IMR-90 (cell line): ENCODE measurements at regions not wholly inside any gene's neighbourhood (a gene's known extent, or its start where the extent isn't known, plus 50 kb on each side); places are given as distances from the start of the nearest gene placed in this dataset.

Source experiments
- CEBPB ChIP-seq: IDR thresholded peaks from 2 replicates; pipeline ENCODE4 v1.6.1; 2012; ENCODE audit warnings: low read depth, low read length, improper control_type of control experiment
- MXI1 ChIP-seq: IDR thresholded peaks from 2 replicates; pipeline ENCODE4 v1.6.1; 2012; ENCODE audit warnings: low read depth, mild to moderate bottlenecking, low read length, moderate library complexity, borderline replicate concordance
- NFE2L2 ChIP-seq: fragments of 150-350 bp; IDR thresholded peaks from 2 replicates; pipeline ENCODE4 v1.6.1; 2016; ENCODE audit warnings: low read depth, mild to moderate bottlenecking, low read length
- POLR2A ChIP-seq: IDR thresholded peaks from 2 replicates; pipeline ENCODE4 v1.6.1; 2012; ENCODE audit warnings: mild to moderate bottlenecking, low read depth, low read length
- RAD21 ChIP-seq: IDR thresholded peaks from 2 replicates; pipeline ENCODE4 v1.6.1; 2012; ENCODE audit warnings: low read length, improper control_type of control experiment
- RCOR1 ChIP-seq: IDR thresholded peaks from 2 replicates; pipeline ENCODE4 v1.6.1; 2012; ENCODE audit warnings: mild to moderate bottlenecking, low read length, improper control_type of control experiment; ENCODE audit not compliant: insufficient replicate concordance
- TF ChIP-seq, protein P1 (sequence below): conservative IDR thresholded peaks from 2 replicates; pipeline ENCODE4 v1.5.1; 2012; ENCODE audit warnings: mild to moderate bottlenecking, low read depth, low read length, improper control_type of control experiment

DNA sequence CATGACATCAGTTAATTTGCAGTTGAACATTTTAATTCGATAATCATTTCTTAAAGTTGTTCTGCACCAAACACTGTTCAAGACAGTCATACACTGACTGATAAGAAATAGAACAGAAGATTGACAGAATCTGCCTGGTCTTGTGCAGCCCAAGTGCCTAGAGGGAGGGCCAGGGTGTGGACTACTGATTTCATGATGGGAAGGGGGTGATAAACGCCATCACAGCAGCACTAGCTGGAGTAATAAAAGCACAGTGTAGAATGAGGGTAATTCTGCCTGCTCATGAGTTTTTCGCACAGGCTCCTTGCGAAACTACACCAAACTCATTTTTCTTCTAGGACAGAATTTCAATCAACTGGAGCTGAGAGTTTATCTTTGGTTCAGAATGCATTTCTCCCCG lies 270.1 kb downstream of the ARL4A start:
- TF ChIP-seq NFE2L2 (no peak), CEBPB (no peak), RAD21 (no peak), POLR2A (no peak), MXI1 (no peak), RCOR1 (no peak)
- TF ChIP-seq, protein P1, sequence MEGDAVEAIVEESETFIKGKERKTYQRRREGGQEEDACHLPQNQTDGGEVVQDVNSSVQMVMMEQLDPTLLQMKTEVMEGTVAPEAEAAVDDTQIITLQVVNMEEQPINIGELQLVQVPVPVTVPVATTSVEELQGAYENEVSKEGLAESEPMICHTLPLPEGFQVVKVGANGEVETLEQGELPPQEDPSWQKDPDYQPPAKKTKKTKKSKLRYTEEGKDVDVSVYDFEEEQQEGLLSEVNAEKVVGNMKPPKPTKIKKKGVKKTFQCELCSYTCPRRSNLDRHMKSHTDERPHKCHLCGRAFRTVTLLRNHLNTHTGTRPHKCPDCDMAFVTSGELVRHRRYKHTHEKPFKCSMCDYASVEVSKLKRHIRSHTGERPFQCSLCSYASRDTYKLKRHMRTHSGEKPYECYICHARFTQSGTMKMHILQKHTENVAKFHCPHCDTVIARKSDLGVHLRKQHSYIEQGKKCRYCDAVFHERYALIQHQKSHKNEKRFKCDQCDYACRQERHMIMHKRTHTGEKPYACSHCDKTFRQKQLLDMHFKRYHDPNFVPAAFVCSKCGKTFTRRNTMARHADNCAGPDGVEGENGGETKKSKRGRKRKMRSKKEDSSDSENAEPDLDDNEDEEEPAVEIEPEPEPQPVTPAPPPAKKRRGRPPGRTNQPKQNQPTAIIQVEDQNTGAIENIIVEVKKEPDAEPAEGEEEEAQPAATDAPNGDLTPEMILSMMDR, result no peak
